Esophagus muscularis mucosa (tissue), 3 donors: ENCODE measurements at regions not wholly inside any gene's neighbourhood (a gene's known extent, or its start where the extent isn't known, plus 50 kb on each side); places are given as distances from the start of the nearest gene placed in this dataset.

Source experiments
- EP300 ChIP-seq: sonication (generic); formaldehyde crosslinking; IDR thresholded peaks from one replicate; pipeline ENCODE4 v1.6.1; 2017; ENCODE audit warnings: antibody characterized with exemption
- TF ChIP-seq, protein P1 (sequence below), 3 experiments: fragments of 200-600 bp in 2 of 3; fragments of 450-650 bp in 1 of 3; sonication (generic) in 2 of 3; IDR thresholded peaks; one replicate each; pipeline ENCODE4 v1.5.1; 2017 to 2019; ENCODE audit warnings: antibody characterized with exemption in 3 of 3, mild to moderate bottlenecking in 2 of 3, moderate library complexity in 1 of 3

DNA sequence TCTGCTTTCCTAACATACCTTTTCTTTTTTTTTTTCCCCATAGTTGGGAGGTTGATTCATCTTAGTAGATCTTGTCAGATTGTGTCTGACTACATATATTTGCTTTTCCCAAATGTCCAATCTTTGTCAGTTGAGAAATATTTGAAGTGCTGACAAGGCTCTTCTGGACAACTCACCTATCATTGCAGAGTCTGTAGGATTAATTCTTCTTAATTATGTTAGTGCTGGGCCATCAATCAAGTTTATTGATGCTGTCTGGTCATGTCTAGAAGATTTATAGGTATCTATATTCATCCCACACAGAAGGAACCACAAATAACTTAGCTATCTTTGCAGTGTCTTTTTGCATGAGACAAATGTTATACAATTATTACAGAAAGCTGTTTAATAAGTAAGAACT lies 310.6 kb downstream of the ACTR3B start:
- TF ChIP-seq, protein P1, sequence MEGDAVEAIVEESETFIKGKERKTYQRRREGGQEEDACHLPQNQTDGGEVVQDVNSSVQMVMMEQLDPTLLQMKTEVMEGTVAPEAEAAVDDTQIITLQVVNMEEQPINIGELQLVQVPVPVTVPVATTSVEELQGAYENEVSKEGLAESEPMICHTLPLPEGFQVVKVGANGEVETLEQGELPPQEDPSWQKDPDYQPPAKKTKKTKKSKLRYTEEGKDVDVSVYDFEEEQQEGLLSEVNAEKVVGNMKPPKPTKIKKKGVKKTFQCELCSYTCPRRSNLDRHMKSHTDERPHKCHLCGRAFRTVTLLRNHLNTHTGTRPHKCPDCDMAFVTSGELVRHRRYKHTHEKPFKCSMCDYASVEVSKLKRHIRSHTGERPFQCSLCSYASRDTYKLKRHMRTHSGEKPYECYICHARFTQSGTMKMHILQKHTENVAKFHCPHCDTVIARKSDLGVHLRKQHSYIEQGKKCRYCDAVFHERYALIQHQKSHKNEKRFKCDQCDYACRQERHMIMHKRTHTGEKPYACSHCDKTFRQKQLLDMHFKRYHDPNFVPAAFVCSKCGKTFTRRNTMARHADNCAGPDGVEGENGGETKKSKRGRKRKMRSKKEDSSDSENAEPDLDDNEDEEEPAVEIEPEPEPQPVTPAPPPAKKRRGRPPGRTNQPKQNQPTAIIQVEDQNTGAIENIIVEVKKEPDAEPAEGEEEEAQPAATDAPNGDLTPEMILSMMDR (IDR thresholded peaks at IDR 0.05): no peak
- TF ChIP-seq EP300: no peak
